ENCODE measurements at regions not wholly inside any gene's neighbourhood (a gene's known extent, or its start where the extent isn't known, plus 50 kb on each side); places are given as distances from the start of the nearest gene placed in this dataset.
A peak's percentile ranks its signal among the peaks of the same experiment; 100 is the strongest.

DNA sequence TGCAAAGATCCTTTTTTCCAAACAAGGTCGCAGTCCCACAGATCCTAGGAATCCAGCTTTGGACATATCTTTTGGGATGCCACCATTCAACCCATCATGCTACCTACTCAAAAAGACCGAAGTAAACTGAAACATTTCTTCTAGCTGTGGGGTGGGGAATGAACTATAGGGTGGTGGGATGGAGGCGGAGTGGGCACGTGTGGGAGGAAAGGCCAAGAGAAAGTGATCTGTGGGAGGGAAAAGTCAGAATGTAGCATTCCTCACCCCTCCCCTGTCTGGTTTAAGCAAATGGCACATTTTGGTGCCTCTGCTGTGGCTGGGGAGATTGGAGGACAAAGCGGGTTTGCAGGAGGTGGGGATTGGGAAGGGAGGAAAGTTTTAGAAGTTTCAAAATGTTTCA, 59.2 kb upstream of the IL17B start:
- H3K23ac ChIP-seq (ENCODE audit: low read length): no peak overlapping the region
- no peak overlapping the region for H2BK120ac ChIP-seq (ENCODE audit: insufficient read depth, low read length, poor library complexity)
- H3K18ac ChIP-seq (ENCODE audit: low read length): no peak overlapping the region
- H3K4ac ChIP-seq (ENCODE audit: low read depth, low read length): no peak overlapping the region
- no peak overlapping the region for H4K12ac ChIP-seq (ENCODE audit: low read depth, low read length)
- H3K4me3 ChIP-seq (ENCODE audit: low read depth, low read length): no peak overlapping the region
- H2BK5ac ChIP-seq (ENCODE audit: low read depth, low read length, poor library complexity): no peak overlapping the region
- peaks cover 17% of the 10 kb centered on the region for H3K79me1 ChIP-seq (ENCODE audit: low read length)
- no peaks in the 10 kb centered on the region for H3K36me3 ChIP-seq (ENCODE audit: control insufficient read depth in 1 of 2, insufficient read depth in 2 of 2, low read length in 2 of 2)
- no peaks in the 10 kb centered on the region for H3K27me3 ChIP-seq (ENCODE audit: insufficient read depth, low read length)
- no peak overlapping the region for H2BK12ac ChIP-seq (ENCODE audit: low read length)
- H3K4me2 ChIP-seq (ENCODE audit: low read length): no peak overlapping the region
- WGBS (ENCODE audit: extremely low coverage, insufficient coverage, insufficient read length): no CpG with 5 or more reads among the region's 5 CpGs
- peaks cover 6 to 7% of the 10 kb centered on the region in 2 experiments for H3K4me1 ChIP-seq (ENCODE audit: control insufficient read depth in 1 of 2, insufficient read depth in 2 of 2, low read length in 2 of 2)
- no peak overlapping the region for H2AFZ ChIP-seq (ENCODE audit: insufficient read depth, low read length, poor library complexity)
- no peaks in the 10 kb centered on the region for H3K9me3 ChIP-seq (ENCODE audit: insufficient read depth, low read depth, low read length)
- H4K91ac ChIP-seq (ENCODE audit: low read depth, low read length): peak overlapping the region; percentile 10
- no peak overlapping the region for H3K27ac ChIP-seq (ENCODE audit: low read depth, low read length)
- H4K8ac ChIP-seq (ENCODE audit: low read depth, low read length): no peak overlapping the region
- no peak for DNase-seq
- no peaks in the 10 kb centered on the region for H3K79me2 ChIP-seq (ENCODE audit: control insufficient read depth, insufficient read depth, low read length, poor library complexity)
- no peak overlapping the region for H3K14ac ChIP-seq (ENCODE audit: low read length)
- H2AK5ac ChIP-seq (ENCODE audit: low read length): no peak overlapping the region
- no peak overlapping the region for H3K9ac ChIP-seq (ENCODE audit: low read length)

DNA sequence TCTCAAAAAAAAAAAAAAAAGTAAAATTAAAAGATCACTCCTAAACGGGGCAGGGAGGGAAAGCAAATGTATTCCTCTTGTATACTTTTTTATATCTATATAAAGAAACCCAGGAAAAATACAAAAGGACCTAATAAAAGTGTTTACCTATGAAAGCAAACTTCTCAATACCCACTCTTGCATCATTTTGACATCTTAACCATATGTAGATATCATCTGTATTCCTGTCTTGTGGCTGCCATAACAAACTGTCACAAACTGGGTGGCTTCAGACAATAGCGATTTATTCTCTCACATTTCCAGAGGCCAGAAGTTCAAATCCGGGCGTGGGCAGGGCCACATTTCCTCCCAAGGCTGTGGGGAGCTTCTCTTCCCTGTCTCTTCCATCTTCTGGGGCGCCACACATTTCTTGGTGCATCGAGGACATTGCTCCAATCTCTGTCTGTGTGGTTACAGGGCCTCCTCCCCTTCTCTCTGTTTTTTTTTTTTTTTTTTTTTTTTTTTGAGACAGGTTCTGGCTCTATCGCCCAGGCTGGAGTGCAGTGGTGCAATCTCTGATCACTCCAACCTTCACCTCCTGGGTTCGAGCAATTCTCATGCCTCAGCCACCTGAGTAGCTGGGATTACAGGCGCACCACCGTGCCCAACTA, 58.4 kb upstream of the IL17B start:
- Histone ChIP-seq H3K4me3 (ENCODE audit: low read depth, low read length) (no peak overlapping the region), H2BK5ac (ENCODE audit: low read depth, low read length, poor library complexity) (no peak overlapping the region), H3K4me2 (ENCODE audit: low read length) (no peak overlapping the region), H3K4me1 (ENCODE audit: control insufficient read depth in 1 of 2, insufficient read depth in 2 of 2, low read length in 2 of 2) (peaks cover 6 to 7% of the 10 kb centered on the region in 2 experiments), H2BK12ac (ENCODE audit: low read length) (no peak overlapping the region), H3K79me2 (ENCODE audit: control insufficient read depth, insufficient read depth, low read length, poor library complexity) (no peaks in the 10 kb centered on the region), H3K4ac (ENCODE audit: low read depth, low read length) (no peak overlapping the region), H3K36me3 (ENCODE audit: control insufficient read depth in 1 of 2, insufficient read depth in 2 of 2, low read length in 2 of 2) (no peaks in the 10 kb centered on the region), H4K12ac (ENCODE audit: low read depth, low read length) (no peak overlapping the region), H2AK5ac (ENCODE audit: low read length) (no peak overlapping the region), H3K23ac (ENCODE audit: low read length) (no peak overlapping the region), H2AFZ (ENCODE audit: insufficient read depth, low read length, poor library complexity) (no peak overlapping the region), H3K18ac (ENCODE audit: low read length) (no peak overlapping the region), H3K9ac (ENCODE audit: low read length) (no peak overlapping the region), H3K9me3 (ENCODE audit: insufficient read depth, low read depth, low read length) (no peaks in the 10 kb centered on the region), H3K27me3 (ENCODE audit: insufficient read depth, low read length) (no peaks in the 10 kb centered on the region), H3K14ac (ENCODE audit: low read length) (no peak overlapping the region), H2BK120ac (ENCODE audit: insufficient read depth, low read length, poor library complexity) (no peak overlapping the region), H3K79me1 (ENCODE audit: low read length) (peaks cover 14% of the 10 kb centered on the region), H4K8ac (ENCODE audit: low read depth, low read length) (no peak overlapping the region), H4K91ac (ENCODE audit: low read depth, low read length) (no peak overlapping the region), H3K27ac (ENCODE audit: low read depth, low read length) (no peak overlapping the region)
- no peak for DNase-seq
- WGBS (ENCODE audit: extremely low coverage, insufficient coverage, insufficient read length): no CpG with 5 or more reads among the region's 10 CpGs

DNA sequence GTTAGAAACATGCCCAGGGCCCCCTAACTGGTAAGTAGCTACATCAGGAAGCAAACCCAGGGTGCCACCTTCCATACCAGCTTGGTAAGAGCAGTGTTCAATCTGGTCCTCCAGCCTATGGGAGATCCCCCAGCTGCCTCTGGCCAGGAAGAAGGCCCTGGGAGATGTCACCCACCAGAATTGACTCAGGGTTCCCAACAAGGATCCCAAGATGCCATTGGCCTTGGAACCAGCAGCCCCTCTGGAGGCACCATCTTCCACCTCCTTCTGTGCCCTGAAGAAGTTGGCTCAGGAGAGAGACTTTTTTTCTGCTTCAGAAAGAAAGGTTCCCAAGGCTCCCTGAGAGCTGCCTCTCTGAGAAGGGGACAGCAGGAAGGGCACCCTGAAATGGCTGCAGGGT, 56.6 kb upstream of the IL17B start:
- no peak for DNase-seq
- H3K14ac ChIP-seq (ENCODE audit: low read length): no peak overlapping the region
- no peaks in the 10 kb centered on the region for H3K79me2 ChIP-seq (ENCODE audit: control insufficient read depth, insufficient read depth, low read length, poor library complexity)
- no peak overlapping the region for H3K23ac ChIP-seq (ENCODE audit: low read length)
- no peak overlapping the region for H2AFZ ChIP-seq (ENCODE audit: insufficient read depth, low read length, poor library complexity)
- peaks cover 3 to 7% of the 10 kb centered on the region in 2 experiments for H3K36me3 ChIP-seq (ENCODE audit: control insufficient read depth in 1 of 2, insufficient read depth in 2 of 2, low read length in 2 of 2)
- H3K4ac ChIP-seq (ENCODE audit: low read depth, low read length): no peak overlapping the region
- H2BK12ac ChIP-seq (ENCODE audit: low read length): no peak overlapping the region
- H4K12ac ChIP-seq (ENCODE audit: low read depth, low read length): no peak overlapping the region
- no peak overlapping the region for H3K18ac ChIP-seq (ENCODE audit: low read length)
- H3K27me3 ChIP-seq (ENCODE audit: insufficient read depth, low read length): no peaks in the 10 kb centered on the region
- H3K9ac ChIP-seq (ENCODE audit: low read length): no peak overlapping the region
- no peak overlapping the region for H2AK5ac ChIP-seq (ENCODE audit: low read length)
- no peak overlapping the region for H2BK5ac ChIP-seq (ENCODE audit: low read depth, low read length, poor library complexity)
- no peak overlapping the region for H2BK120ac ChIP-seq (ENCODE audit: insufficient read depth, low read length, poor library complexity)
- H3K9me3 ChIP-seq (ENCODE audit: insufficient read depth, low read depth, low read length): no peaks in the 10 kb centered on the region
- no peak overlapping the region for H3K27ac ChIP-seq (ENCODE audit: low read depth, low read length)
- no peak overlapping the region for H3K4me3 ChIP-seq (ENCODE audit: low read depth, low read length)
- H3K4me1 ChIP-seq (ENCODE audit: control insufficient read depth in 1 of 2, insufficient read depth in 2 of 2, low read length in 2 of 2): peaks cover 6 to 7% of the 10 kb centered on the region in 2 experiments
- peaks cover 9% of the 10 kb centered on the region for H3K79me1 ChIP-seq (ENCODE audit: low read length)
- no peak overlapping the region for H3K4me2 ChIP-seq (ENCODE audit: low read length)
- H4K8ac ChIP-seq (ENCODE audit: low read depth, low read length): no peak overlapping the region
- H4K91ac ChIP-seq (ENCODE audit: low read depth, low read length): peak overlapping the region; percentile 27

DNA sequence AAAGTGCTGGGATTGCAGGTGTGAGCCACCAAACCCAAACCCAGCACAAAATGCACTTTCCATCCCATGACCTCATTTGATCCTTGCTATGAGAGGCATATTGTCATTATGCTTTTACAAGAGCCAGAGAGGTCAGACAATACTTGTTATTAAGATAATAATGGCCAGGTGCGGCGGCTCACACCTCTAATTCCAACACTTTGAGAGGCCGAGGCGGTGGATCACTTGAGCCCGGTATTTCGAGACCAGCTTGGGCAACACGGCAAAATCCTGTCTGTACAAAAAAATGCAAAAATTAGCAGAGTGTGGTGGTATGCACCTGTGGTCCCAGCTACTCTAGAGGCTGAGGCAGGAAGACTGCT, 55.9 kb upstream of the IL17B start:
- Histone ChIP-seq H3K18ac (ENCODE audit: low read length) (no peak overlapping the region), H2BK12ac (ENCODE audit: low read length) (no peak overlapping the region), H3K36me3 (ENCODE audit: control insufficient read depth in 1 of 2, insufficient read depth in 2 of 2, low read length in 2 of 2) (peaks cover 6 to 9% of the 10 kb centered on the region in 2 experiments), H3K9me3 (ENCODE audit: insufficient read depth, low read depth, low read length) (no peaks in the 10 kb centered on the region), H2AK5ac (ENCODE audit: low read length) (no peak overlapping the region), H3K9ac (ENCODE audit: low read length) (no peak overlapping the region), H3K23ac (ENCODE audit: low read length) (no peak overlapping the region), H3K14ac (ENCODE audit: low read length) (no peak overlapping the region), H2BK120ac (ENCODE audit: insufficient read depth, low read length, poor library complexity) (no peak overlapping the region), H2AFZ (ENCODE audit: insufficient read depth, low read length, poor library complexity) (no peak overlapping the region), H4K8ac (ENCODE audit: low read depth, low read length) (no peak overlapping the region), H3K4me2 (ENCODE audit: low read length) (no peak overlapping the region), H3K4me1 (ENCODE audit: control insufficient read depth in 1 of 2, insufficient read depth in 2 of 2, low read length in 2 of 2) (peaks cover 1 to 6% of the 10 kb centered on the region in 2 experiments), H4K91ac (ENCODE audit: low read depth, low read length) (no peak overlapping the region), H3K4me3 (ENCODE audit: low read depth, low read length) (no peak overlapping the region), H2BK5ac (ENCODE audit: low read depth, low read length, poor library complexity) (no peak overlapping the region), H3K27ac (ENCODE audit: low read depth, low read length) (no peak overlapping the region), H3K27me3 (ENCODE audit: insufficient read depth, low read length) (no peaks in the 10 kb centered on the region), H3K79me1 (ENCODE audit: low read length) (peaks cover 6% of the 10 kb centered on the region), H3K4ac (ENCODE audit: low read depth, low read length) (no peak overlapping the region), H4K12ac (ENCODE audit: low read depth, low read length) (no peak overlapping the region), H3K79me2 (ENCODE audit: control insufficient read depth, insufficient read depth, low read length, poor library complexity) (no peaks in the 10 kb centered on the region)
- WGBS (ENCODE audit: extremely low coverage, insufficient coverage, insufficient read length): no CpG with 5 or more reads among the region's 7 CpGs
- DNase-seq: no peak
